Mononuclear cell (primary cell): ENCODE measurements at regions not wholly inside any gene's neighbourhood (a gene's known extent, or its start where the extent isn't known, plus 50 kb on each side); places are given as distances from the start of the nearest gene placed in this dataset.

ENCODE experiments used
- H3K27me3 ChIP-seq: 2 replicates; pipeline ENCODE4 v1.6.0; 2011; ENCODE audit warnings: low read length, control low read depth; ENCODE audit not compliant: insufficient read depth
- H3K4me1 ChIP-seq: 2 replicates; pipeline ENCODE4 v1.5.1; 2011; ENCODE audit warnings: mild to moderate bottlenecking, low read length, control low read depth; ENCODE audit not compliant: insufficient read depth
- H3K4me3 ChIP-seq: 2 replicates; pipeline ENCODE4 v1.5.1; 2011; ENCODE audit warnings: mild to moderate bottlenecking, low read length, moderate library complexity
- H3K9me3 ChIP-seq: 2 replicates; pipeline ENCODE4 v1.5.1; 2011; ENCODE audit warnings: low read depth, mild to moderate bottlenecking, control low read depth, low read length

GRCh38 chr1:98005326-98006010 lies 84.6 kb upstream of the DPYD start:
- no peak overlapping the region for H3K4me3 ChIP-seq
- H3K9me3 ChIP-seq: no peaks in the 10 kb centered on the region
- no peaks in the 10 kb centered on the region for H3K4me1 ChIP-seq
- no peaks in the 10 kb centered on the region for H3K27me3 ChIP-seq

GRCh38 chr1:98003442-98003841 lies 82.6 kb upstream of the DPYD start:
- no peak overlapping the region for H3K4me3 ChIP-seq
- H3K9me3 ChIP-seq: no peaks in the 10 kb centered on the region
- no peaks in the 10 kb centered on the region for H3K4me1 ChIP-seq
- no peaks in the 10 kb centered on the region for H3K27me3 ChIP-seq

GRCh38 chr1:98002288-98002687 lies 81.5 kb upstream of the DPYD start:
- Histone ChIP-seq H3K27me3 (no peaks in the 10 kb centered on the region), H3K4me1 (no peaks in the 10 kb centered on the region), H3K9me3 (no peaks in the 10 kb centered on the region), H3K4me3 (no peak overlapping the region)

GRCh38 chr1:98001764-98002163 lies 80.9 kb upstream of the DPYD start:
- no peaks in the 10 kb centered on the region for H3K27me3 ChIP-seq
- H3K4me1 ChIP-seq: no peaks in the 10 kb centered on the region
- no peaks in the 10 kb centered on the region for H3K9me3 ChIP-seq
- H3K4me3 ChIP-seq: no peak overlapping the region

- H3K4me3 ChIP-seq: no peak overlapping the region
- no peaks in the 10 kb centered on the region for H3K9me3 ChIP-seq
- H3K4me1 ChIP-seq: no peaks in the 10 kb centered on the region
- no peaks in the 10 kb centered on the region for H3K27me3 ChIP-seq
Observed at GRCh38 chr1:97999320-97999719, 78.5 kb upstream of the DPYD start.

GRCh38 chr1:97996880-97997279 lies 76.0 kb upstream of the DPYD start:
- Histone ChIP-seq H3K9me3 (no peaks in the 10 kb centered on the region), H3K4me1 (no peaks in the 10 kb centered on the region), H3K27me3 (no peaks in the 10 kb centered on the region), H3K4me3 (no peak overlapping the region)

GRCh38 chr1:97989094-97989680 lies 68.4 kb upstream of the DPYD start:
- no peaks in the 10 kb centered on the region for H3K27me3 ChIP-seq
- H3K4me3 ChIP-seq: no peak overlapping the region
- H3K9me3 ChIP-seq: no peaks in the 10 kb centered on the region
- H3K4me1 ChIP-seq: no peaks in the 10 kb centered on the region

- Histone ChIP-seq H3K9me3 (no peaks in the 10 kb centered on the region), H3K4me3 (no peak overlapping the region), H3K4me1 (no peaks in the 10 kb centered on the region), H3K27me3 (no peaks in the 10 kb centered on the region)
Observed at GRCh38 chr1:97986041-97987005, 65.5 kb upstream of the DPYD start.

- Histone ChIP-seq H3K4me3 (no peak overlapping the region), H3K4me1 (no peaks in the 10 kb centered on the region), H3K9me3 (no peaks in the 10 kb centered on the region), H3K27me3 (no peaks in the 10 kb centered on the region)
Observed at GRCh38 chr1:97983126-97983525, 62.3 kb upstream of the DPYD start.

GRCh38 chr1:97980530-97980929 lies 59.7 kb upstream of the DPYD start:
- no peaks in the 10 kb centered on the region for H3K9me3 ChIP-seq
- no peaks in the 10 kb centered on the region for H3K4me1 ChIP-seq
- no peaks in the 10 kb centered on the region for H3K27me3 ChIP-seq
- no peak overlapping the region for H3K4me3 ChIP-seq

GRCh38 chr1:97976801-97977200 lies 56.0 kb upstream of the DPYD start:
- Histone ChIP-seq H3K9me3 (no peaks in the 10 kb centered on the region), H3K4me1 (no peaks in the 10 kb centered on the region), H3K27me3 (no peaks in the 10 kb centered on the region), H3K4me3 (no peak overlapping the region)
